Astrocyte (in vitro differentiated cells and primary cell): ENCODE measurements at regions not wholly inside any gene's neighbourhood (a gene's known extent, or its start where the extent isn't known, plus 50 kb on each side); places are given as distances from the start of the nearest gene placed in this dataset.

Source experiments
- CTCF ChIP-seq: IDR thresholded peaks from 2 replicates; pipeline ENCODE4 v1.5.1; 2011; ENCODE audit warnings: low read depth, mild to moderate bottlenecking, inconsistent platforms, low read length, moderate library complexity; ENCODE audit not compliant: insufficient read depth
- EZH2 ChIP-seq: IDR thresholded peaks from 2 replicates; pipeline ENCODE4 v1.6.1; 2012; ENCODE audit warnings: mild to moderate bottlenecking, low read length, inconsistent platforms; ENCODE audit not compliant: insufficient read depth

- no peak for TF ChIP-seq CTCF
- no peak for TF ChIP-seq EZH2
Measured at GRCh38 chr20:62562831-62563230, 79.5 kb upstream of the SLCO4A1 start.
